Kidney capillary endothelial cell (primary cell): ENCODE measurements at regions not wholly inside any gene's neighbourhood (a gene's known extent, or its start where the extent isn't known, plus 50 kb on each side); places are given as distances from the start of the nearest gene placed in this dataset.

Experiments used
- DNase-seq: peaks from one replicate; pipeline ENCODE4 v3.0.0-alpha.2; 2018; ENCODE audit warnings: low spot score

GRCh38 chr1:95370691-95371562 lies 136.9 kb downstream of the RWDD3 start:
- no peak for DNase-seq

GRCh38 chr1:95371666-95372282 lies 137.8 kb downstream of the RWDD3 start:
- no peak for DNase-seq

- DNase-seq: no peak
Measured at GRCh38 chr1:95375174-95375573, 141.2 kb downstream of the RWDD3 start.

GRCh38 chr1:95380909-95381308 lies 146.9 kb downstream of the RWDD3 start:
- DNase-seq: no peak

- no peak for DNase-seq
Measured at GRCh38 chr1:95382000-95382786, 148.2 kb downstream of the RWDD3 start.

- DNase-seq: no peak
Measured at GRCh38 chr1:95383111-95383510, 149.1 kb downstream of the RWDD3 start.

GRCh38 chr1:95384567-95384966 lies 150.6 kb downstream of the RWDD3 start:
- no peak for DNase-seq

GRCh38 chr1:95386371-95386770 lies 152.4 kb downstream of the RWDD3 start:
- DNase-seq: no peak

- DNase-seq: no peak
Measured at GRCh38 chr1:95386915-95387314, 152.9 kb downstream of the RWDD3 start.

GRCh38 chr1:95388031-95388430 lies 154.0 kb downstream of the RWDD3 start:
- no peak for DNase-seq

GRCh38 chr1:95393434-95393833 lies 159.4 kb downstream of the RWDD3 start:
- DNase-seq: no peak

GRCh38 chr1:95396557-95396956 lies 162.5 kb downstream of the RWDD3 start:
- no peak for DNase-seq

GRCh38 chr1:95402780-95403179 lies 168.8 kb downstream of the RWDD3 start:
- no peak for DNase-seq

- DNase-seq: no peak
Measured at GRCh38 chr1:95406279-95406678, 172.3 kb downstream of the RWDD3 start.

GRCh38 chr1:95407131-95407885 lies 173.3 kb downstream of the RWDD3 start:
- no peak for DNase-seq

GRCh38 chr1:95407886-95408291 lies 173.9 kb downstream of the RWDD3 start:
- no peak for DNase-seq

- DNase-seq: no peak
Measured at GRCh38 chr1:95408507-95409136, 174.6 kb downstream of the RWDD3 start.

GRCh38 chr1:95409276-95409675 lies 175.3 kb downstream of the RWDD3 start:
- no peak for DNase-seq

GRCh38 chr1:95409901-95410300 lies 175.9 kb downstream of the RWDD3 start:
- no peak for DNase-seq

GRCh38 chr1:95415146-95415545 lies 181.1 kb downstream of the RWDD3 start:
- no peak for DNase-seq

GRCh38 chr1:95426772-95427171 lies 192.8 kb downstream of the RWDD3 start:
- DNase-seq: no peak

- DNase-seq: no peak
Measured at GRCh38 chr1:95427525-95427924, 193.5 kb downstream of the RWDD3 start.
